Fibroblast of villous mesenchyme (primary cell): ENCODE measurements at regions not wholly inside any gene's neighbourhood (a gene's known extent, or its start where the extent isn't known, plus 50 kb on each side); places are given as distances from the start of the nearest gene placed in this dataset.
"Not testable (repeated sequence)": the region's sequence is repeated elsewhere in the genome, so short reads cannot be mapped to it uniquely, and the experiment has no call there.

ENCODE experiments used
- DNase-seq: peaks from one replicate; pipeline ENCODE4 v3.0.0-alpha.2; 2010; ENCODE audit warnings: low read depth
- H3K4me3 ChIP-seq: 2 replicates; pipeline ENCODE4 v1.5.1; 2011; ENCODE audit warnings: low read depth, mild to moderate bottlenecking, low read length
- TF ChIP-seq, protein P1 (sequence below): IDR thresholded peaks from 2 replicates; pipeline ENCODE4 v1.5.1; 2012; ENCODE audit warnings: low read depth, mild to moderate bottlenecking, low read length; ENCODE audit not compliant: insufficient read depth

DNA sequence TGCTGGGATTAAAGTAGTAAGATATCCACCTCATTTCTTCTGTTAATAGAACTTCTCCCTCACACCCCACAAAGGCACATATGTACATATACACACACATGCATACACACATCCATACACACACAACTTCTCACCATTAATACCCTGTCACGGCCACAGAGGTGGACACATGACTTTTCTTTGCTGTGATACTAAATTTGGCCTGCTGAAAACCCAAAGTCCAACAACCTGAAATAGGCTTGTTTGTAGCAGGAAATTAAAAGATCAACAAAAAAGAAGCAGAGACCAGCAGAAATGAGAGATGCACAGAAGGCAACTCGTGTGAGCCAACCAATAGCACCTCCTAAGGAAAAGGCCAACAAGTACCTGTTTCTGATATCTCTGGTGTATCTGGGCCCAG, 128.7 kb upstream of the PCGF5 start:
- no peak overlapping the region for H3K4me3 ChIP-seq
- no peak for DNase-seq
- TF ChIP-seq, protein P1, sequence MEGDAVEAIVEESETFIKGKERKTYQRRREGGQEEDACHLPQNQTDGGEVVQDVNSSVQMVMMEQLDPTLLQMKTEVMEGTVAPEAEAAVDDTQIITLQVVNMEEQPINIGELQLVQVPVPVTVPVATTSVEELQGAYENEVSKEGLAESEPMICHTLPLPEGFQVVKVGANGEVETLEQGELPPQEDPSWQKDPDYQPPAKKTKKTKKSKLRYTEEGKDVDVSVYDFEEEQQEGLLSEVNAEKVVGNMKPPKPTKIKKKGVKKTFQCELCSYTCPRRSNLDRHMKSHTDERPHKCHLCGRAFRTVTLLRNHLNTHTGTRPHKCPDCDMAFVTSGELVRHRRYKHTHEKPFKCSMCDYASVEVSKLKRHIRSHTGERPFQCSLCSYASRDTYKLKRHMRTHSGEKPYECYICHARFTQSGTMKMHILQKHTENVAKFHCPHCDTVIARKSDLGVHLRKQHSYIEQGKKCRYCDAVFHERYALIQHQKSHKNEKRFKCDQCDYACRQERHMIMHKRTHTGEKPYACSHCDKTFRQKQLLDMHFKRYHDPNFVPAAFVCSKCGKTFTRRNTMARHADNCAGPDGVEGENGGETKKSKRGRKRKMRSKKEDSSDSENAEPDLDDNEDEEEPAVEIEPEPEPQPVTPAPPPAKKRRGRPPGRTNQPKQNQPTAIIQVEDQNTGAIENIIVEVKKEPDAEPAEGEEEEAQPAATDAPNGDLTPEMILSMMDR, result no peak

DNA sequence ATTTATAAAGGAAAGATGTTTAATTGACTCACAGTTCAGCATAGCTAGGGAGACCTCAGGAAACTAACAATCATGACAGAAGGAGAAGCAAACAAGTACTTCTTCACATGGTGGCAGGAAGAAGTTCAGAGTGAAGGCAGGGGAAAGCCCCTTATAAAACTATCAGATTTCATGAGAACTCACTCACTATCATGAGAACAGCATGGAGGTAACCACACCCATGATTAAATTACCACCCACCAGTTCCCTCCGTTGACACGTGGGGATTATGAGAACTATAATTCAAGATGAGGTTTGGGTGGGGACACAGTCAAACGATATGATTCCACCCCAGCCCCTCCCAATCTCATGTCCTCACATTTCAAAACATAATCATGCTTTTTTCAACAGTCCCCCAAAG, 124.2 kb upstream of the PCGF5 start:
- TF ChIP-seq, protein P1, result no peak
- H3K4me3 ChIP-seq, result no peak overlapping the region
- DNase-seq, result no peak

DNA sequence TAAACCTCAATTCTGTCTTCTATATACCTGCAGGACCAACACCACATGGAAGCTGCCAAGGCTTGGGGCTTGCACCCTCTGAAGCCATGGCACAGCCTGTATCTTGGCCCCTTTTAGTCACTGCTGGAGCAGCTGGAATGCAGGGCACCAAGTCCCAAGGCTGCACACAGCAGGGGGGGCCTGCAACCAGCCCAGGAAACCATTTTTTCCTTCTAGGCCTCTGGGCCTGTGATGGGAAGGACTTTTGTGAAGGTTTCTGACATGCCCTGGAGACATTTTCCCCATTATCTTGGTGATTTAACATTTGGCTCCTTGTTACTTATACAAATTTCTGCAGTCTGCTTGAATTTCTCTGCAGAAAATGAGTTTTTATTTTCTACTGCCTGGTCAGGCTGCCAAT, 123.2 kb upstream of the PCGF5 start:
- DNase-seq, result no peak
- TF ChIP-seq, protein P1, result no peak
- H3K4me3 ChIP-seq, result no peak overlapping the region

DNA sequence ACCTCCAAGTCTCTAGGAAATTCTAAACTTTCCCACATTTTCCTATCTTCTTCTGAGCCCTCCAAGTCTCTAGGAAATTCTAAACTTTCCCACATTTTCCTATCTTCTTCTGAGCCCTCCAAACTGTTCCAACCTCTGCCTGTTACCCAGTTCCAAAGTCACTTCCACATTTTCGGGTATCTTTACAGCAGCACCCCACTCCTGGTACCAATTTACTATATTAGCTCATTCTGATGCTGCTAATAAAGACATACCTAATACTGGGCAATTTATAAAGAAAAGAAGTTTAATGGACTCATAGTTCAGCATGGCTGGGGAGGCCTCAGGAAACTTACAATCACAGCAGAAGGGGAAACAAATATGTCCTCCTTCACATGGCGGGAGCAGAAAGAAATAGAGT, 122.4 kb upstream of the PCGF5 start:
- H3K4me3 ChIP-seq, DNase-seq: not testable (repeated sequence)

DNA sequence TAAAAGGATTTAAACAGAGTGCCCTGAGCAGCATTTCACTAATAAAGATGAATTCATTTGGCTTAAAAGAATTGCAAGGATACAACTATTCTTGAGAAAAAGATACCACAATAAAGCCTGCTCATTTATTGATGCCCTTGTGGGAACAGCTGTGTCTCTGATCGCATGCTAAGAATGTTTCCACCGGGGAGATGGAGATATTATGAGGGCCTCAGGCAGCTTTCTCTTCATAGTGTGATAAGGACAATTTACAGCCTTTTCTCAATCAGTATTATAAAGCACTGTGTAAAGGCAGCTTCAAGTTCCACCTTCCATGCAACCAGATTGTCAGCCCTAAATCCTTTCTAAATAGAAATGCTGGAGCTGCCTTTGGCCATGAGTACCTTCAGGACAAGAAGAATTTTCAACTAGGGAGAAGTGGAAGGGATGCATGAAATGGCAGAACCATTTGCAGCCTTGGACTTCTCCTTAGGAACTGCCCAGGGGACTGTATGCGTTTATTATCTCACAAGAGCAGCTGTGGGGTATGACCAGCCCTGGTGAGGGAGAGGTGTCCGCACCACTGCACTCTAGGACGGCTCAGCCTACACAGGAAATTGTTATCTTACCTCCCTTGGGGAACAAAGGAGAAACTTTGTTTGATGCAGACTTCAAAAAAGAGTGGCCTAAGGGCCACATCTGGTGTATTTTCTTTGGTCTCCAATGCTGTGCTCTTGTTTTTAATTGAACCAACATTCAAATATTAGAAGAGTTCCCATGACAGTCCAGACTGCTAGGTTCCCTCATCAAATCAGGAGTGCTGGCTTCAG, 116.9 kb upstream of the PCGF5 start:
- H3K4me3 ChIP-seq, result no peak overlapping the region
- DNase-seq, result no peak
- TF ChIP-seq, protein P1, result no peak

DNA sequence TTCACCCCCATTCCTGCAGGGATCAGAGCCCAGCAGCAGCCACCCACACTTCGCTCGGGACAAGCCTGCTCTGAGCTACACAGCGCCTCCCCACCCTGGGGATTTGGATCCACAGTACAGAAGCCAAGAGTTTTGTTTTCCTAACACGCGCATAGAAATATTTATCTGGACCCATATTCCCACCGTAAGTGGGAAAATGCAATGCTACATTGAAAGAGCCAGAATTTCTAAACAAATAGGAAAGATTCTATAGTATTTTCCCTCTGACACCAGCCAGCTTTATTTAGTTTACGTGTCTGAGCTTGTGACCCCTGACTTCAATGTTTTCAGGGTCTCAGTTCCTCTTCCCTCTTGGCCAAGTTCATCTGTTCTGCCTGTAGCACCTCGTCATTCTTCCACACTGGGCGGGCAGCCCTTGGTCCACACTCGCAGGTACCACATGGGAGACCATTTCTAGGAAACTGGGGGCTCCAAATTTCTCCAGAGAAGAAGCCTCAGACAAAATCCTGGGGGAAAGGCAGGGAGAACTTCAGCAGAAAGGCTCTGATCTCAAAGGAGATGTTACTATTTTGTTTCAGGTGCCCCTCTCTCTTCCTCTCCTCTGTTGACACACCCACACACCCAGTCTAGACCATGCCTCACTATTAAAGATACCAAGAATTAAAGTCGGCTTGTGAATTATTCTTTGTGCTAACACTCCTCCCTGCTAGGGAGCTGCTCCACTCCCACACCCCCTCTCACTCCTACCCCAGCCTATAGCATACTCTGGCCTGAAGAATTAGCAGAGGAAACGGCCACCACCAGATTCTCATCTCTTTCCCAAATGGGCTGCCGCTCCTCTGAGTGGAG, 116.0 kb upstream of the PCGF5 start:
- no peak overlapping the region for H3K4me3 ChIP-seq
- no peak for DNase-seq
- TF ChIP-seq, protein P1, result no peak

DNA sequence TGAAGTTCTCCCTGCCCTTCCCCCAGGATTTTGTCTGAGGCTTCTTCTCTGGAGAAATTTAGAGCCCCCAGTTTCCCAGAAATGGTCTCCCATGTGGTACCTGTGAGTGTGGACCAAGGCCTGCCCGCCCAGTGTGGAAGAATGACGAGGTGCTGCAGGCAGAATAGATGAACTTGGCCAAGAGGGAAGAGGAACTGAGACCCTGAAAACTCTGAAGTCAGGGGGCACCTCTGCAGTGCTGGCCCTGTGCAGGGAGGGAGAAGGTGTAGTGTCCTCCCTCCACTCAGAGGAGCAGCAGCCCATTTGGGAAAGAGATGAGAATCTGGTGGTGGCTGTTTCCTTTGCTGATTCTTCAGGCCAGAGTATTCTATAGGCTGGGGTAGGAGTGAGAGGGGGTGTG, 115.2 kb upstream of the PCGF5 start:
- no peak overlapping the region for H3K4me3 ChIP-seq
- DNase-seq, result no peak
- TF ChIP-seq, protein P1, result no peak
